ENCODE measurements at regions not wholly inside any gene's neighbourhood (a gene's known extent, or its start where the extent isn't known, plus 50 kb on each side); places are given as distances from the start of the nearest gene placed in this dataset.

GRCh38 chr14:71563492-71564153 is 368.6 kb upstream of the RGS6 start:
- TF ChIP-seq, protein P1, sequence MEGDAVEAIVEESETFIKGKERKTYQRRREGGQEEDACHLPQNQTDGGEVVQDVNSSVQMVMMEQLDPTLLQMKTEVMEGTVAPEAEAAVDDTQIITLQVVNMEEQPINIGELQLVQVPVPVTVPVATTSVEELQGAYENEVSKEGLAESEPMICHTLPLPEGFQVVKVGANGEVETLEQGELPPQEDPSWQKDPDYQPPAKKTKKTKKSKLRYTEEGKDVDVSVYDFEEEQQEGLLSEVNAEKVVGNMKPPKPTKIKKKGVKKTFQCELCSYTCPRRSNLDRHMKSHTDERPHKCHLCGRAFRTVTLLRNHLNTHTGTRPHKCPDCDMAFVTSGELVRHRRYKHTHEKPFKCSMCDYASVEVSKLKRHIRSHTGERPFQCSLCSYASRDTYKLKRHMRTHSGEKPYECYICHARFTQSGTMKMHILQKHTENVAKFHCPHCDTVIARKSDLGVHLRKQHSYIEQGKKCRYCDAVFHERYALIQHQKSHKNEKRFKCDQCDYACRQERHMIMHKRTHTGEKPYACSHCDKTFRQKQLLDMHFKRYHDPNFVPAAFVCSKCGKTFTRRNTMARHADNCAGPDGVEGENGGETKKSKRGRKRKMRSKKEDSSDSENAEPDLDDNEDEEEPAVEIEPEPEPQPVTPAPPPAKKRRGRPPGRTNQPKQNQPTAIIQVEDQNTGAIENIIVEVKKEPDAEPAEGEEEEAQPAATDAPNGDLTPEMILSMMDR (IDR thresholded peaks at IDR 0.05; ENCODE audit: borderline replicate concordance, extremely low read depth, low read length, poor library complexity, severe bottlenecking), result no peak
- TF ChIP-seq EZH2 (IDR thresholded peaks at IDR 0.05; ENCODE audit: borderline replicate concordance, low read depth, low read length, severe bottlenecking), result no peak

Measured in DND-41 (cell line).